ENCODE measurements at regions not wholly inside any gene's neighbourhood (a gene's known extent, or its start where the extent isn't known, plus 50 kb on each side); places are given as distances from the start of the nearest gene placed in this dataset.

- ChIA-PET CTCF (interaction anchor here (0.7 kb wide), 1 partner anchor 210 kb away, joined by 3 read pairs; no protein-coding TSS in a partner anchor), POLR2A (ENCODE audit: low non-redundant PET) (no interaction called here)
- no peak for TF ChIP-seq CTCF (conservative IDR thresholded peaks at IDR 0.05; ENCODE audit: low read depth)
- no peak for DNase-seq (ENCODE audit: low spot score)
- no peak overlapping the region for H3K27ac ChIP-seq
Measured at GRCh38 chr10:85188770-85189484, 860.5 kb downstream of the CCSER2 start.

GRCh38 chr10:85193796-85194195 lies 865.4 kb downstream of the CCSER2 start:
- ChIA-PET POLR2A (ENCODE audit: low non-redundant PET) (no interaction called here), CTCF (no interaction called here)
- no peak for TF ChIP-seq CTCF (conservative IDR thresholded peaks at IDR 0.05; ENCODE audit: low read depth)
- DNase-seq (ENCODE audit: low spot score), result no peak
- H3K27ac ChIP-seq, result no peak overlapping the region

- H3K27ac ChIP-seq, result no peak overlapping the region
- ChIA-PET POLR2A (ENCODE audit: low non-redundant PET) (no interaction called here), CTCF (interaction anchor here (0.6 kb wide), 1 partner anchor 35 kb away, joined by 4 read pairs; no protein-coding TSS in a partner anchor)
- DNase-seq (ENCODE audit: low spot score), result no peak
- TF ChIP-seq CTCF (conservative IDR thresholded peaks at IDR 0.05; ENCODE audit: low read depth), result no peak
Measured at GRCh38 chr10:85194706-85195105, 866.3 kb downstream of the CCSER2 start.

- ChIA-PET POLR2A (ENCODE audit: low non-redundant PET) (no interaction called here), CTCF (no interaction called here)
- DNase-seq (ENCODE audit: low spot score), result no peak
- no peak for TF ChIP-seq CTCF (conservative IDR thresholded peaks at IDR 0.05; ENCODE audit: low read depth)
- H3K27ac ChIP-seq, result no peak overlapping the region
Measured at GRCh38 chr10:85195596-85195995, 867.2 kb downstream of the CCSER2 start.

- CTCF ChIA-PET, result interaction anchor here (0.6 kb wide), 1 partner anchor 235 kb away, joined by 5 read pairs; no protein-coding TSS in a partner anchor
- DNase-seq (ENCODE audit: low spot score), result no peak
- POLR2A ChIA-PET (ENCODE audit: low non-redundant PET), result no interaction called here
- no peak overlapping the region for H3K27ac ChIP-seq
- no peak for TF ChIP-seq CTCF (conservative IDR thresholded peaks at IDR 0.05; ENCODE audit: low read depth)
Measured at GRCh38 chr10:85204814-85205213, 876.4 kb downstream of the CCSER2 start.

- H3K27ac ChIP-seq, result no peak overlapping the region
- DNase-seq (ENCODE audit: low spot score), result no peak
- POLR2A ChIA-PET (ENCODE audit: low non-redundant PET), result no interaction called here
- TF ChIP-seq CTCF (conservative IDR thresholded peaks at IDR 0.05; ENCODE audit: low read depth), result no peak
- CTCF ChIA-PET, result no interaction called here
Measured at GRCh38 chr10:85212526-85212925, 884.1 kb downstream of the CCSER2 start.
